ENCODE measurements at regions not wholly inside any gene's neighbourhood (a gene's known extent, or its start where the extent isn't known, plus 50 kb on each side); places are given as distances from the start of the nearest gene placed in this dataset.
"Not testable (repeated sequence)": the region's sequence is repeated elsewhere in the genome, so short reads cannot be mapped to it uniquely, and the experiment has no call there.

- DNase-seq = no peak
Measured at GRCh38 chr7:12893292-12893691, 205.9 kb downstream of the ARL4A start.

- DNase-seq = no peak
Measured at GRCh38 chr7:12895296-12895695, 207.9 kb downstream of the ARL4A start.

- no peak for DNase-seq
Measured at GRCh38 chr7:12896316-12896715, 208.9 kb downstream of the ARL4A start.

GRCh38 chr7:12898004-12898403 lies 210.6 kb downstream of the ARL4A start:
- no peak for DNase-seq

GRCh38 chr7:12898620-12899019 lies 211.2 kb downstream of the ARL4A start:
- no peak for DNase-seq

GRCh38 chr7:12905671-12906070 lies 218.2 kb downstream of the ARL4A start:
- no peak for DNase-seq

GRCh38 chr7:12907774-12908173 lies 220.3 kb downstream of the ARL4A start:
- no peak for DNase-seq

- DNase-seq = no peak
Measured at GRCh38 chr7:12909483-12909882, 222.1 kb downstream of the ARL4A start.

GRCh38 chr7:12911053-12911452 lies 223.6 kb downstream of the ARL4A start:
- DNase-seq = no peak

GRCh38 chr7:12913002-12913401 lies 225.6 kb downstream of the ARL4A start:
- no peak for DNase-seq

- no peak for DNase-seq
Measured at GRCh38 chr7:12917801-12918200, 230.4 kb downstream of the ARL4A start.

- no peak for DNase-seq
Measured at GRCh38 chr7:12921751-12922345, 234.4 kb downstream of the ARL4A start.

- DNase-seq = no peak
Measured at GRCh38 chr7:12923971-12924370, 236.5 kb downstream of the ARL4A start.

- DNase-seq = no peak
Measured at GRCh38 chr7:12926206-12926605, 238.8 kb downstream of the ARL4A start.

- DNase-seq = no peak
Measured at GRCh38 chr7:12927635-12928434, 240.4 kb downstream of the ARL4A start.

- no peak for DNase-seq
Measured at GRCh38 chr7:12929476-12930140, 242.2 kb downstream of the ARL4A start.

- DNase-seq = no peak
Measured at GRCh38 chr7:12930534-12930933, 243.1 kb downstream of the ARL4A start.

- DNase-seq = not testable (repeated sequence)
Measured at GRCh38 chr7:12931465-12931864, 244.0 kb downstream of the ARL4A start.

- no peak for DNase-seq
Measured at GRCh38 chr7:12939694-12940093, 252.3 kb downstream of the ARL4A start.

- no peak for DNase-seq
Measured at GRCh38 chr7:12941512-12941911, 254.1 kb downstream of the ARL4A start.

GRCh38 chr7:12942609-12943008 lies 255.2 kb downstream of the ARL4A start:
- DNase-seq = no peak

- DNase-seq = no peak
Measured at GRCh38 chr7:12943781-12944180, 256.3 kb downstream of the ARL4A start.

- no peak for DNase-seq
Measured at GRCh38 chr7:12945901-12946300, 258.5 kb downstream of the ARL4A start.

GRCh38 chr7:12947465-12947864 lies 260.0 kb downstream of the ARL4A start:
- DNase-seq = no peak
